ENCODE measurements at regions not wholly inside any gene's neighbourhood (a gene's known extent, or its start where the extent isn't known, plus 50 kb on each side); places are given as distances from the start of the nearest gene placed in this dataset.

DNA sequence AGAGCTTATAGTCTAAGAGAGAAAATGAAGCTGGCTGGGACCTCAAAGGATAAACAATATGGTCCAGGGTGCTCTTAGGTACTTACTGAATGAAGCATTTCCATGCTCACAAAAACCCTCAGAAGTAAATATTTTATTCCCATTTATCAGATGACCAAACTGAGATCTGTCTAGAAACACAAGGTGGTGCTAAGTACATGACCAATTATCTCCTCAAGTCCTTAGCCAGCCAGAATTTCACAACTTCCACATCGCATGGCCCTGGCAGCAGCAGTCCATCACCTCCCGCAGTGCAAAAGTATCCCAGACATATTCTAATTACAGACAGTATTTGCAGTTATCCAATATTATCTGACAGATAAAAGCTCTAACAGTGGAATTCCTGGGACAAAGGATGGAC lies 321.7 kb upstream of the PROX1 start:
- TF ChIP-seq CTCF (IDR thresholded peaks at IDR 0.05), result no peak
- H3K4me1 ChIP-seq, result no peaks in the 10 kb centered on the region
- DNase-seq (ENCODE audit: low spot score), result no peak
- no peak overlapping the region for H3K4me3 ChIP-seq
- no peaks in the 10 kb centered on the region for H3K9me3 ChIP-seq
- H3K27me3 ChIP-seq, result no peaks in the 10 kb centered on the region
- H3K27ac ChIP-seq, result no peak overlapping the region
- H3K36me3 ChIP-seq, result no peaks in the 10 kb centered on the region

DNA sequence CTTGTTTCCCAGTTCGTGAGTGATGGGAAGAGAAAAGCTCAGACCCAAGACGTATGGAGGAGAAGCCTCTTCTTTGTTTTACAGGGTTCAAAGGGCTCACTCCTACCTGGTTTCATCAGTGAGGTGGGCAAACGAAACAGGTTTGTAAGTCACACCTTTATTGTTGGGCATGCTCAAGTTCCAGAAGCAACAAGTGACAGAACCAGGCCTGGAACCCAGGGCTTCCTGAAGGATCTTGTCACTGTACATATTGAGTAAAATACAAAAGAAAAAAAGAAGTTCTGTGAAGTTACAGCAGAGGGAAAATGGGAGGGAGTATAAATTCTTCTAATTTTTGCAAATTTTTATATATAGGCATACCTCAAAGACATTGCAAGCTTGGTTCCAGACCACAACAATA lies 320.9 kb upstream of the PROX1 start:
- H3K4me1 ChIP-seq, result no peaks in the 10 kb centered on the region
- no peak overlapping the region for H3K27ac ChIP-seq
- H3K4me3 ChIP-seq, result no peak overlapping the region
- no peaks in the 10 kb centered on the region for H3K36me3 ChIP-seq
- no peaks in the 10 kb centered on the region for H3K9me3 ChIP-seq
- H3K27me3 ChIP-seq, result no peaks in the 10 kb centered on the region
- no peak for TF ChIP-seq CTCF (IDR thresholded peaks at IDR 0.05)
- no peak for DNase-seq (ENCODE audit: low spot score)

DNA sequence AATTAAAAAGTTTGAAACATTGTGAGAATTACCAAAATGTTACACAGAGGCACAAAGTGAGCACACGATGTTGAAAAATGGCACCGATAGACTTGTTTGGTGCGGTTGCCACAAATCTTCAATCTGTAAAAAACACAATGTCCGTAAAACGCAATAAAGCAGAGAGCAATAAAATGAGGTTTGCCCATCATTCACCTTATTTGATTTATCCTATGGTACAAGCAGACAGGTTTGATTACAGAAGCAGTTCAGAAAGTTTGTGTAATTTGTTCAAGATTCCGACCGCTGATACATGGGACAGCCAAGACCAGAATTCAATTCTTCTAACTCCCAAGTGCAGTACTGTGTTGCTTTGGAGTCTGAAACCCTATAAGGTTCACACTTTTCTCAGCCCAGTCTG lies 318.3 kb upstream of the PROX1 start:
- no peak overlapping the region for H3K4me3 ChIP-seq
- no peaks in the 10 kb centered on the region for H3K27me3 ChIP-seq
- H3K4me1 ChIP-seq, result no peaks in the 10 kb centered on the region
- H3K9me3 ChIP-seq, result no peaks in the 10 kb centered on the region
- no peaks in the 10 kb centered on the region for H3K36me3 ChIP-seq
- TF ChIP-seq CTCF (IDR thresholded peaks at IDR 0.05), result no peak
- DNase-seq (ENCODE audit: low spot score), result no peak
- H3K27ac ChIP-seq, result no peak overlapping the region

DNA sequence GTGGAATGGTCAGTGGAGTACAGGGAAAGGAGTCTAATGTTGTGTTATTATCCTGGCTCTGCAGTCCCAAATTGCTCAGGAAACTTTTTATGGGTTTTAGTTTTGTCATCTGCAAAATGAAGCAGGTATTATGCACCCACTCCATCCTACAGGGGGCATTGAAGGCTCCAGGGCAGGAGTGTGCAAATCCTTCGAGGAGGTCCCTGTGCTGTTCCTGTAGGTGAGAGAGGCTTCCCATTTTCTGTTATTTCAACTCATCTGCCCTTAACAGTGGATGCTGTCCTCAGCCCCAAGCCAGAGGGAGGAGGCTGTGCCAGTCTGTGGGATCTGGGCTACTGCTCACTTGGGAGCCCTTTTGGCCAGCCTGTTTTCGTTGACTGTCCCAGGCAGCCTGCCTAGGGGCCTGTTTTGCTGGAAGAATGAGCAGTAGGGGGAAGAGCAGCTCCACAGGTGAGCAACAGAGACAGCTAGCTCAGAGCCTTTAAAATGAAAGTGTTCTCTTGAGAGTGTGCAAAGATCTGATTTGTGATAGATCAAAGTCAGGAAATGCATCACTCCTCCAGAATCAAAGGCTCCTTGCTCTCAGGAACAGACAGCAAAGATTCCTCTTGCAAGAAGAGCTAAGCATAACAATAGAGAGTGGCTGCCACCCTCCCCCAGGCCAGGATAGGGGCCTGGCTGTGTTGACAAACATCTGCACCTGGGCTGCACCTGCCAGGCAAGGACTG lies 317.6 kb upstream of the PROX1 start:
- Histone ChIP-seq H3K27ac (no peak overlapping the region), H3K9me3 (no peaks in the 10 kb centered on the region), H3K27me3 (no peaks in the 10 kb centered on the region), H3K4me1 (no peaks in the 10 kb centered on the region), H3K4me3 (no peak overlapping the region), H3K36me3 (no peaks in the 10 kb centered on the region)
- no peak for DNase-seq (ENCODE audit: low spot score)
- TF ChIP-seq CTCF (IDR thresholded peaks at IDR 0.05), result no peak

GRCh38 chr1:213670692-213671023 lies 317.1 kb upstream of the PROX1 start:
- H3K36me3 ChIP-seq, result no peaks in the 10 kb centered on the region
- DNase-seq (ENCODE audit: low spot score), result no peak
- no peak for TF ChIP-seq CTCF (IDR thresholded peaks at IDR 0.05)
- no peaks in the 10 kb centered on the region for H3K4me1 ChIP-seq
- H3K27me3 ChIP-seq, result no peaks in the 10 kb centered on the region
- H3K4me3 ChIP-seq, result no peak overlapping the region
- H3K27ac ChIP-seq, result no peak overlapping the region
- H3K9me3 ChIP-seq, result no peaks in the 10 kb centered on the region

GRCh38 chr1:213675043-213675442 lies 312.7 kb upstream of the PROX1 start:
- Histone ChIP-seq H3K36me3 (no peaks in the 10 kb centered on the region), H3K4me3 (no peak overlapping the region), H3K27me3 (peaks cover 0 to 3% of the 10 kb centered on the region in 2 donors), H3K9me3 (no peaks in the 10 kb centered on the region), H3K27ac (no peak overlapping the region), H3K4me1 (no peaks in the 10 kb centered on the region)
- no peak for DNase-seq (ENCODE audit: low spot score)
- TF ChIP-seq CTCF (IDR thresholded peaks at IDR 0.05), result no peak
